ENCODE measurements at regions not wholly inside any gene's neighbourhood (a gene's known extent, or its start where the extent isn't known, plus 50 kb on each side); places are given as distances from the start of the nearest gene placed in this dataset.

DNA sequence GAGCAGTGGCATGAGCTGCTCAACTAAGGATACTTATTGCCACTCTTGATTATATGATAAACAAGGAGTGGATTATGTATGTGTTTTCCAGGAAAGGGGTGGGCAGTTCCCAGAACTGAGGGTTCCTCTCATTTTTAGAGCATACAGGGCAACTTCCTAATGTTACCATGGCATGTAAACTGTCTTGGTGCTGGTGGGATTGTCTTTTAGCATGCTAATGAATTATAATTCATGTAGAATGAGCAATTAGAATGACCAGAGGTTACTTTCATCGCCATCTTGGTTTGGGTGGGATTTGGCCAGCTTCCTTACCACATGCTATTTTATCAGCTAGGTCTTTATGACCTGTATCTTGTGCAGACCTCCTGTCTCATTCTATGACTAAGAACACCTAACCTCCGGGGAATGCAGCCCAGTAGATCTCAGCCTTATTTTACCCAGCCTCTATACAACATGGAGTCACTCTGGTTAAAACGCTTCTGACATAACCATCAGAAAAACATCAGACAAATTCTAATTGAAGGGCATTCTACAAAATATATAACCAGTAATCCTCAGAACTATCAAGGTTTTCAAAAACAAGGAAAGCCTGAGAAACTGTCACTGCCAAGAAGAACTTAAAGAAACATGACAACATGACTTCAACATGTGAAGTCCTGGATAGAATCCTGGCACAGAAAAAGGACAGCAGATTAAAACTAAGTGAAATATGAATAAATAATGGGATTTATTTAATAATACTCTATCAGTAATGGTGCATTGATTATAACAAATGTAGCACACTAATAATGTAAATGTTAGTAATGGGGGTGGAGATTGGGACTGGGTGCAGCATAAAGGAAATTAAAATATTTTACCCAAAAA lies 365.0 kb downstream of the SEMA3D start:
- TF ChIP-seq, protein P1, sequence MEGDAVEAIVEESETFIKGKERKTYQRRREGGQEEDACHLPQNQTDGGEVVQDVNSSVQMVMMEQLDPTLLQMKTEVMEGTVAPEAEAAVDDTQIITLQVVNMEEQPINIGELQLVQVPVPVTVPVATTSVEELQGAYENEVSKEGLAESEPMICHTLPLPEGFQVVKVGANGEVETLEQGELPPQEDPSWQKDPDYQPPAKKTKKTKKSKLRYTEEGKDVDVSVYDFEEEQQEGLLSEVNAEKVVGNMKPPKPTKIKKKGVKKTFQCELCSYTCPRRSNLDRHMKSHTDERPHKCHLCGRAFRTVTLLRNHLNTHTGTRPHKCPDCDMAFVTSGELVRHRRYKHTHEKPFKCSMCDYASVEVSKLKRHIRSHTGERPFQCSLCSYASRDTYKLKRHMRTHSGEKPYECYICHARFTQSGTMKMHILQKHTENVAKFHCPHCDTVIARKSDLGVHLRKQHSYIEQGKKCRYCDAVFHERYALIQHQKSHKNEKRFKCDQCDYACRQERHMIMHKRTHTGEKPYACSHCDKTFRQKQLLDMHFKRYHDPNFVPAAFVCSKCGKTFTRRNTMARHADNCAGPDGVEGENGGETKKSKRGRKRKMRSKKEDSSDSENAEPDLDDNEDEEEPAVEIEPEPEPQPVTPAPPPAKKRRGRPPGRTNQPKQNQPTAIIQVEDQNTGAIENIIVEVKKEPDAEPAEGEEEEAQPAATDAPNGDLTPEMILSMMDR (conservative IDR thresholded peaks at IDR 0.05; ENCODE audit: low read length): no peak
- no peak for TF ChIP-seq EZH2phosphoT487 (IDR thresholded peaks at IDR 0.05; ENCODE audit: borderline replicate concordance)

Data from Loucy (cell line).